Thymus (tissue), 11 donors: ENCODE measurements at regions not wholly inside any gene's neighbourhood (a gene's known extent, or its start where the extent isn't known, plus 50 kb on each side); places are given as distances from the start of the nearest gene placed in this dataset.
A peak's percentile ranks its signal among the peaks of the same experiment; 100 is the strongest.

Experiments used
- DNase-seq, 9 donors: peaks; one replicate each; pipeline ENCODE4 v3.0.0-alpha.2; 2013; ENCODE audit warnings: low spot score in 9 of 9, low read depth in 6 of 9, missing footprints in 1 of 9
- H3K27ac ChIP-seq, 2 donors: one replicate each; pipeline ENCODE4 v1.5.1; 2013; ENCODE audit warnings: control low read depth in 1 of 2, low read depth in 1 of 2, low read length in 1 of 2, mild to moderate bottlenecking in 1 of 2, moderate library complexity in 1 of 2
- H3K27me3 ChIP-seq, 2 donors: one replicate each; pipeline ENCODE4 v1.5.1; 2013; ENCODE audit warnings: low read length in 1 of 2; ENCODE audit not compliant: control insufficient read depth in 2 of 2, insufficient read depth in 1 of 2
- H3K36me3 ChIP-seq, 2 donors: one replicate each; pipeline ENCODE4 v1.5.1; 2013; ENCODE audit warnings: low read length in 1 of 2, mild to moderate bottlenecking in 1 of 2, moderate library complexity in 1 of 2; ENCODE audit not compliant: control insufficient read depth in 2 of 2, insufficient read depth in 2 of 2
- H3K4me1 ChIP-seq, 2 donors: one replicate each; pipeline ENCODE4 v1.5.1; 2013; ENCODE audit warnings: low read length in 2 of 2; ENCODE audit not compliant: control insufficient read depth in 2 of 2, insufficient read depth in 2 of 2
- H3K4me3 ChIP-seq, 2 donors: one replicate each; pipeline ENCODE4 v1.5.1; 2013; ENCODE audit warnings: low read length in 2 of 2, control low read depth in 1 of 2, mild to moderate bottlenecking in 1 of 2
- H3K9me3 ChIP-seq, 2 donors: one replicate each; pipeline ENCODE4 v1.5.1; 2013; ENCODE audit warnings: low read length in 1 of 2, mild to moderate bottlenecking in 1 of 2; ENCODE audit not compliant: control insufficient read depth in 2 of 2, insufficient read depth in 1 of 2
- WGBS: extraction: QIAGEN DNeasy Blood & Tissue Kit; methylation state at CpG from one replicate; pipeline ENCODE4 v1.1.7; 2013; 5-methylcytosine and 5-hydroxymethylcytosine counted together
- donor health status: healthy.

GRCh38 chr5:4570047-4570995, 569.8 kb upstream of the ADAMTS16 start:
- H3K4me1 ChIP-seq: no peaks in the 10 kb centered on the region
- peak in 1 of 9 donors; percentile 6 for DNase-seq
- no peak overlapping the region for H3K27ac ChIP-seq
- H3K36me3 ChIP-seq: no peaks in the 10 kb centered on the region
- H3K4me3 ChIP-seq: no peak overlapping the region
- 87% methylated on average over 5 of the region's 5 CpGs for WGBS
- H3K27me3 ChIP-seq: no peaks in the 10 kb centered on the region
- H3K9me3 ChIP-seq: no peaks in the 10 kb centered on the region

GRCh38 chr5:4571248-4571948, 568.7 kb upstream of the ADAMTS16 start:
- H3K27me3 ChIP-seq: no peaks in the 10 kb centered on the region
- H3K27ac ChIP-seq: no peak overlapping the region
- H3K4me3 ChIP-seq: no peak overlapping the region
- H3K9me3 ChIP-seq: no peaks in the 10 kb centered on the region
- 89% methylated on average over 7 of the region's 7 CpGs for WGBS
- no peaks in the 10 kb centered on the region for H3K36me3 ChIP-seq
- H3K4me1 ChIP-seq: no peaks in the 10 kb centered on the region
- DNase-seq: no peak

GRCh38 chr5:4572311-4573100, 567.6 kb upstream of the ADAMTS16 start:
- DNase-seq: no peak
- WGBS: 93% methylated on average over 6 of the region's 6 CpGs

GRCh38 chr5:4575608-4576007, 564.5 kb upstream of the ADAMTS16 start:
- Histone ChIP-seq H3K9me3 (peaks cover 0 to 6% of the 10 kb centered on the region in 2 donors), H3K27me3 (no peaks in the 10 kb centered on the region), H3K4me3 (no peak overlapping the region), H3K27ac (no peak overlapping the region), H3K36me3 (no peaks in the 10 kb centered on the region), H3K4me1 (no peaks in the 10 kb centered on the region)
- 91% methylated on average over 4 of the region's 4 CpGs for WGBS
- no peak for DNase-seq

More at GRCh38 chr5:4572311-4573100, 567.6 kb upstream of the ADAMTS16 start:
- H3K4me3 ChIP-seq: no peak overlapping the region
- no peak overlapping the region for H3K27ac ChIP-seq
- no peaks in the 10 kb centered on the region for H3K27me3 ChIP-seq
- no peaks in the 10 kb centered on the region for H3K36me3 ChIP-seq
- H3K4me1 ChIP-seq: no peaks in the 10 kb centered on the region
- H3K9me3 ChIP-seq: no peaks in the 10 kb centered on the region

- H3K4me3 ChIP-seq: no peak overlapping the region
- no peaks in the 10 kb centered on the region for H3K27me3 ChIP-seq
- DNase-seq: no peak
- peaks cover 4 to 12% of the 10 kb centered on the region in 2 donors for H3K9me3 ChIP-seq
- 82% methylated on average over 4 of the region's 4 CpGs for WGBS
- H3K27ac ChIP-seq: no peak overlapping the region
- H3K36me3 ChIP-seq: no peaks in the 10 kb centered on the region
- no peaks in the 10 kb centered on the region for H3K4me1 ChIP-seq
Observed at GRCh38 chr5:4576161-4576748, 563.9 kb upstream of the ADAMTS16 start.

GRCh38 chr5:4576908-4577307, 563.2 kb upstream of the ADAMTS16 start:
- DNase-seq: no peak
- Histone ChIP-seq H3K27ac (no peak overlapping the region), H3K36me3 (no peaks in the 10 kb centered on the region), H3K27me3 (no peaks in the 10 kb centered on the region), H3K4me3 (no peak overlapping the region), H3K9me3 (peaks cover 5 to 15% of the 10 kb centered on the region in 2 donors), H3K4me1 (no peaks in the 10 kb centered on the region)
- 79% methylated on average over 14 of the region's 14 CpGs for WGBS

- Histone ChIP-seq H3K4me1 (no peaks in the 10 kb centered on the region), H3K36me3 (no peaks in the 10 kb centered on the region), H3K9me3 (peaks cover 5 to 15% of the 10 kb centered on the region in 2 donors), H3K27me3 (no peaks in the 10 kb centered on the region), H3K4me3 (no peak overlapping the region), H3K27ac (no peak overlapping the region)
- WGBS: 91% methylated on average over 7 of the region's 7 CpGs
- DNase-seq: no peak
Observed at GRCh38 chr5:4579679-4580078, 560.5 kb upstream of the ADAMTS16 start.

- 96% methylated on average over 19 of the region's 19 CpGs for WGBS
- no peaks in the 10 kb centered on the region for H3K4me1 ChIP-seq
- H3K9me3 ChIP-seq: peaks cover 5 to 15% of the 10 kb centered on the region in 2 donors
- no peak overlapping the region for H3K27ac ChIP-seq
- DNase-seq: no peak
- H3K36me3 ChIP-seq: no peaks in the 10 kb centered on the region
- no peak overlapping the region for H3K4me3 ChIP-seq
- H3K27me3 ChIP-seq: no peaks in the 10 kb centered on the region
Observed at GRCh38 chr5:4580772-4581171, 559.4 kb upstream of the ADAMTS16 start.
